HepG2 (cell line): ENCODE measurements at regions not wholly inside any gene's neighbourhood (a gene's known extent, or its start where the extent isn't known, plus 50 kb on each side); places are given as distances from the start of the nearest gene placed in this dataset.

Experiments
- ATAC-seq: fragments of 200-7000 bp; cut with Tn5 transposase; 3 replicates; pipeline ENCODE4 v1.9.1; 2020; ENCODE audit warnings: mild to moderate bottlenecking, moderate library complexity
- BruUV-seq: library from RNA; stranded (reverse); fragments of 400-500 nt; replicated peaks from 2 replicates; lab custom pipeline; 2021; lab: Mats Ljungman, UMichigan
- CTCF ChIA-PET: fragments of 300-600 bp; formaldehyde crosslinking; extraction: SDS; loops from one replicate; lab custom pipeline; 2021; ENCODE audit warnings: low total read pairs, inconsistent platforms, low intra/inter-chr PET ratio; lab: Yijun Ruan, JAX
- POLR2A ChIA-PET: fragments of 350-600 bp; sonication (Branson Sonifier 250); formaldehyde crosslinking; loops from one replicate; lab custom pipeline; 2020; ENCODE audit warnings: antibody characterized with exemption, inconsistent platforms; lab: Yijun Ruan, JAX
- DNase-seq: peaks from one replicate; pipeline ENCODE4 v3.0.0-alpha.2; 2015; ENCODE audit warnings: low spot score
- FAIRE-seq: peaks from 3 replicates; lab custom pipeline; 2011; peaks lifted over from hg19 to GRCh38; lab: Jason Lieb, UNC
- H2AFZ ChIP-seq: one replicate; pipeline ENCODE4 v1.6.1; 2011; ENCODE audit warnings: low read length, inconsistent platforms
- H3K27ac ChIP-seq: fragments of 300-600 bp; 3 replicates; pipeline ENCODE4 v1.8.0; 2011; ENCODE audit warnings: mixed run types, mild to moderate bottlenecking, mixed read lengths, low read length, inconsistent platforms; ENCODE audit not compliant: insufficient read depth; ENCODE audit errors: extremely low read length
- H3K27me3 ChIP-seq, 2 experiments: fragments of 200-600 bp in 1 of 2; 2 replicates in 1 of 2; 3 replicates in 1 of 2; pipeline versions ENCODE4 v1.6.0 to v1.8.0; 2011; ENCODE audit warnings: low read length in 2 of 2, mild to moderate bottlenecking in 2 of 2, moderate library complexity in 2 of 2, inconsistent platforms in 1 of 2; ENCODE audit not compliant: insufficient read depth in 2 of 2, control insufficient read depth in 1 of 2
- H3K36me3 ChIP-seq, 2 experiments: fragments of 200-600 bp in 1 of 2; replicated peaks in 1 of 2; 2 replicates in 1 of 2; 3 replicates in 1 of 2; pipeline versions ENCODE4 v1.5.1 to v1.8.0; 2011; ENCODE audit warnings: low read length in 2 of 2, inconsistent platforms in 1 of 2; ENCODE audit not compliant: insufficient read depth in 2 of 2, control insufficient read depth in 1 of 2
- H3K4me1 ChIP-seq: 2 replicates; pipeline ENCODE4 v1.5.1; 2012; ENCODE audit warnings: low read length, inconsistent platforms; ENCODE audit not compliant: insufficient read depth
- H3K4me2 ChIP-seq: 2 replicates; pipeline ENCODE4 v1.6.0; 2011; ENCODE audit warnings: low read depth, low read length, inconsistent platforms
- H3K4me3 ChIP-seq, 3 experiments: fragments of 200-600 bp in 1 of 3; sonication (generic), shearing (Covaris generic) in 1 of 3; replicated peaks in 1 of 3; 2 replicates each; pipeline ENCODE4 v1.5.1; 2011 to 2016; ENCODE audit warnings: low read length in 3 of 3, inconsistent platforms in 2 of 3, low read depth in 2 of 3, mild to moderate bottlenecking in 2 of 3, control low read depth in 1 of 3, mixed read lengths in 1 of 3; ENCODE audit not compliant: insufficient read depth in 1 of 3
- H3K79me2 ChIP-seq: one replicate; pipeline ENCODE4 v1.6.1; 2011; ENCODE audit warnings: low read length, inconsistent platforms; ENCODE audit not compliant: insufficient read depth
- H3K9ac ChIP-seq: 2 replicates; pipeline ENCODE4 v1.6.0; 2011; ENCODE audit warnings: mild to moderate bottlenecking, low read depth, low read length, inconsistent platforms; ENCODE audit not compliant: insufficient read depth
- H3K9me3 ChIP-seq: 2 replicates; pipeline ENCODE4 v1.5.1; 2012; ENCODE audit warnings: mild to moderate bottlenecking, low read length
- H4K20me1 ChIP-seq: 2 replicates; pipeline ENCODE4 v1.6.0; 2011; ENCODE audit warnings: inconsistent platforms, mild to moderate bottlenecking, low read length, moderate library complexity; ENCODE audit not compliant: insufficient read depth
- MAFG ChIP-seq: sonication (generic); formaldehyde crosslinking; IDR thresholded peaks from 2 replicates; pipeline ENCODE4 v1.5.1; 2020; ENCODE audit warnings: mild to moderate bottlenecking, missing genetic modification reagents
- MEIS1 ChIP-seq: sonication (generic); formaldehyde crosslinking; IDR thresholded peaks from 2 replicates; pipeline ENCODE4 v1.9.0; 2021; ENCODE audit warnings: mild to moderate bottlenecking, missing genetic modification reagents, moderate library complexity, borderline replicate concordance
- ZNF772 ChIP-seq: sonication (generic); formaldehyde crosslinking; IDR thresholded peaks from 2 replicates; pipeline ENCODE4 v1.5.0; 2020; ENCODE audit warnings: mild to moderate bottlenecking, missing genetic modification reagents
- WGBS: methylation state at CpG from one replicate; pipeline ENCODE4 v1.1.6; 2017; ENCODE audit warnings: low lambda C conversion rate; 5-methylcytosine and 5-hydroxymethylcytosine counted together
- in situ Hi-C: cut with HindIII; loops from 2 replicates; pipeline ENCODE4 v1.10.0; 2017; ENCODE audit warnings: low pct_unique_long_range_greater_than_20kb; ENCODE audit not compliant: extremely low pct_ligation_motif_present
- intact Hi-C: fragments of 100-400 bp; cut with micrococcal nuclease; formaldehyde crosslinking; loops from one replicate; pipeline ENCODE4 v1.10.0; 2022; ENCODE audit not compliant: unreplicated experiment
- TF ChIP-seq, protein P1 (sequence below): sonication (generic); formaldehyde crosslinking; conservative IDR thresholded peaks from 2 replicates; pipeline ENCODE4 v1.4.0; 2020; ENCODE audit warnings: missing genetic modification reagents

DNA sequence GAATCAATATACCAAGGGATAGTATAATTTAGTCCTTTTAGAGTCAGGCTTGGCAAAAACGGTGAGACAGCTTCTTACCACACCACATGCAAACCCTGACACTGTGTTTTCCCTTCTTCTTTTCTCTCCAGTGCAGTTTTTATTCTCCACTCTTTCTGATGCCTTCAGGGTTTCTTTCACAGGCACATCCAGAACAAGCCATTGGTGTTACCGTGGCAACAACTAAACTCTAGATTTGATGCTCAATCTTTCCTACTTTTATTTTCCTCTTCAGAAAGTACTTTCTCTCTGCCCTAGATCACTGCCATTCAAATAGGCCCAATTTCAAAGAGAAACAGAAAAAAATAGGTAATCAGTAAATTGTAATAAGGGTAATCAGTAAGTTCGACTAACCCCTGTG, 469.8 kb upstream of the POT1 start:
- intact Hi-C loops: no loop called here

DNA sequence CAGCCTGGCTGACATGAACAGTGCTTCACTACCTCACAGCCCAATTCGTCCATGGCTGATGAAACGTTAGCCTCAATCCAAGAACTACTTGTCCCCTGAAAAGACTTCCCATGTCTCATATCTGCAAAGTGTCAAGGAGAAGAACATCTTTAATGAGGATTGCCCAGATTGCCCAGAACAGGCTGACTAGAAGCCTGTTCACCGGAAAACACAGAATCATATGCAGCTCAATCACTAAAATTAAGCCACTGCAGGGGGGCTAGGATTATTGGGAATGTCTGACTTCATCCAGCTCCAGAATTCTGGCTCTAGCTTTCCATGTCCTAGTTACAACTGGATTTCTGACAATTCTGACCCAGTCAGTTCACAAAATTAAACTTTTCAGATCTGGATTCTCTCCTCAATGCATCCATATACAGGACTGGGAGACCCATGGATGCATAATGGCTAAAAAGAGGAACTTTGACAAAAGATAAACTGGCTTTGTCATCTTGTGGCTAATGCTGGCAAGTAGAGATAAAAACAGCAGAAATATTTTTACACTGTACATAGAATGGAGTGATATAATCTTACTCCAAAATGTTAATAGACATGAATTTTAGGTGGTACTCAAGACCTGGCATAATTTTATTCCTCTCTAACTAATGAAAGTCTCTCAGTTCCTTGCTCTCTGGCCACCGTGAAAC, 467.0 kb upstream of the POT1 start:
- H3K4me3 ChIP-seq: no peak overlapping the region
- DNase-seq: no peak
- no peaks in the 10 kb centered on the region for H3K79me2 ChIP-seq
- H3K9me3 ChIP-seq: no peaks in the 10 kb centered on the region
- intact Hi-C loops (no loop called here), in situ Hi-C loops (no loop called here)
- H4K20me1 ChIP-seq: no peaks in the 10 kb centered on the region
- WGBS: 3% methylated on average over 4 of the region's 4 CpGs
- ChIA-PET POLR2A (no interaction called here), CTCF (no interaction called here)
- no TSS peak for BruUV-seq
- no peaks in the 10 kb centered on the region for H3K4me1 ChIP-seq
- no peaks in the 10 kb centered on the region for H3K36me3 ChIP-seq
- FAIRE-seq: no peak
- no peak overlapping the region for H3K27ac ChIP-seq
- no peak overlapping the region for H3K4me2 ChIP-seq
- TF ChIP-seq ZNF772 (CRISPR knock-in tag): no peak
- no peaks in the 10 kb centered on the region for H3K27me3 ChIP-seq
- no peak overlapping the region for H2AFZ ChIP-seq
- no peak overlapping the region for H3K9ac ChIP-seq
- ATAC-seq: no peak

More for the DNA sequence above, 469.8 kb upstream of the POT1 start:
- Histone ChIP-seq H4K20me1 (no peaks in the 10 kb centered on the region), H3K9me3 (no peaks in the 10 kb centered on the region), H3K4me2 (no peak overlapping the region), H3K79me2 (no peaks in the 10 kb centered on the region), H3K4me3 (no peak overlapping the region), H3K9ac (no peak overlapping the region), H3K27ac (no peak overlapping the region), H3K4me1 (no peaks in the 10 kb centered on the region), H3K36me3 (no peaks in the 10 kb centered on the region), H3K27me3 (no peaks in the 10 kb centered on the region), H2AFZ (no peak overlapping the region)
- in situ Hi-C loops: no loop called here
- 4% methylated on average over 3 of the region's 3 CpGs for WGBS
- FAIRE-seq (no peak), ATAC-seq (no peak), DNase-seq (no peak)
- POLR2A ChIA-PET: no interaction called here
- no TSS peak for BruUV-seq
- no peak for TF ChIP-seq MAFG (CRISPR knock-in tag)
- TF ChIP-seq, protein P1, sequence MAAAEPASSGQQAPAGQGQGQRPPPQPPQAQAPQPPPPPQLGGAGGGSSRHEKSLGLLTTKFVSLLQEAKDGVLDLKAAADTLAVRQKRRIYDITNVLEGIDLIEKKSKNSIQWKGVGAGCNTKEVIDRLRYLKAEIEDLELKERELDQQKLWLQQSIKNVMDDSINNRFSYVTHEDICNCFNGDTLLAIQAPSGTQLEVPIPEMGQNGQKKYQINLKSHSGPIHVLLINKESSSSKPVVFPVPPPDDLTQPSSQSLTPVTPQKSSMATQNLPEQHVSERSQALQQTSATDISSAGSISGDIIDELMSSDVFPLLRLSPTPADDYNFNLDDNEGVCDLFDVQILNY: no peak
- TF ChIP-seq MEIS1 (CRISPR knock-in tag): no peak
- CTCF ChIA-PET: no interaction called here
